ENCODE measurements at regions not wholly inside any gene's neighbourhood (a gene's known extent, or its start where the extent isn't known, plus 50 kb on each side); places are given as distances from the start of the nearest gene placed in this dataset.

GRCh38 chr4:137347371-137347770 is 184.9 kb downstream of the PCDH18 start:
- H3K4me3 ChIP-seq (replicated peaks in 1 of 4; ENCODE audit: control extremely low read depth in 1 of 4, insufficient read depth in 1 of 4, low read depth in 3 of 4, low read length in 4 of 4): no peak overlapping the region
- H3K79me2 ChIP-seq (ENCODE audit: control insufficient read depth, insufficient read depth, low read length): no peaks in the 10 kb centered on the region
- no peaks in the 10 kb centered on the region for H4K20me1 ChIP-seq (ENCODE audit: control insufficient read depth, extremely low read depth, insufficient read depth, low read length)
- no peak overlapping the region for H2AFZ ChIP-seq (ENCODE audit: low read length)
- TF ChIP-seq, protein P1, sequence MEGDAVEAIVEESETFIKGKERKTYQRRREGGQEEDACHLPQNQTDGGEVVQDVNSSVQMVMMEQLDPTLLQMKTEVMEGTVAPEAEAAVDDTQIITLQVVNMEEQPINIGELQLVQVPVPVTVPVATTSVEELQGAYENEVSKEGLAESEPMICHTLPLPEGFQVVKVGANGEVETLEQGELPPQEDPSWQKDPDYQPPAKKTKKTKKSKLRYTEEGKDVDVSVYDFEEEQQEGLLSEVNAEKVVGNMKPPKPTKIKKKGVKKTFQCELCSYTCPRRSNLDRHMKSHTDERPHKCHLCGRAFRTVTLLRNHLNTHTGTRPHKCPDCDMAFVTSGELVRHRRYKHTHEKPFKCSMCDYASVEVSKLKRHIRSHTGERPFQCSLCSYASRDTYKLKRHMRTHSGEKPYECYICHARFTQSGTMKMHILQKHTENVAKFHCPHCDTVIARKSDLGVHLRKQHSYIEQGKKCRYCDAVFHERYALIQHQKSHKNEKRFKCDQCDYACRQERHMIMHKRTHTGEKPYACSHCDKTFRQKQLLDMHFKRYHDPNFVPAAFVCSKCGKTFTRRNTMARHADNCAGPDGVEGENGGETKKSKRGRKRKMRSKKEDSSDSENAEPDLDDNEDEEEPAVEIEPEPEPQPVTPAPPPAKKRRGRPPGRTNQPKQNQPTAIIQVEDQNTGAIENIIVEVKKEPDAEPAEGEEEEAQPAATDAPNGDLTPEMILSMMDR (conservative IDR thresholded peaks at IDR 0.05 in 1 of 2, IDR thresholded peaks at IDR 0.05 in 1 of 2; ENCODE audit: low read depth in 1 of 2, low read length in 2 of 2): no peak
- no peak for TF ChIP-seq EZH2 (IDR thresholded peaks at IDR 0.05; ENCODE audit: low read length, missing control alignments)
- H3K27ac ChIP-seq (ENCODE audit: insufficient read depth, low read length): no peak overlapping the region
- no peak for DNase-seq (ENCODE audit: low read depth in 2 of 2)
- H3K27me3 ChIP-seq (ENCODE audit: control insufficient read depth, insufficient read depth, low read length): no peaks in the 10 kb centered on the region
- H3K9me3 ChIP-seq (ENCODE audit: control insufficient read depth, insufficient read depth, low read depth, low read length): no peaks in the 10 kb centered on the region
- no peaks in the 10 kb centered on the region for H3K36me3 ChIP-seq (ENCODE audit: control insufficient read depth, insufficient read depth, low read length)
- H3K4me2 ChIP-seq (ENCODE audit: extremely low read depth, insufficient read depth, low read length): no peak overlapping the region
- H3K9ac ChIP-seq (ENCODE audit: insufficient read depth, low read length): no peak overlapping the region
- no peaks in the 10 kb centered on the region for H3K4me1 ChIP-seq (ENCODE audit: control insufficient read depth, extremely low read depth, insufficient read depth, low read length)

- TF ChIP-seq, protein P1 (conservative IDR thresholded peaks at IDR 0.05 in 1 of 2, IDR thresholded peaks at IDR 0.05 in 1 of 2; ENCODE audit: low read depth in 1 of 2, low read length in 2 of 2): no peak
- TF ChIP-seq EZH2 (IDR thresholded peaks at IDR 0.05; ENCODE audit: low read length, missing control alignments): no peak
- DNase-seq (ENCODE audit: low read depth in 2 of 2): no peak
Observed at GRCh38 chr4:137345597-137345996, 186.7 kb downstream of the PCDH18 start.

GRCh38 chr4:137343221-137343620 is 189.1 kb downstream of the PCDH18 start:
- no peak overlapping the region for H3K4me2 ChIP-seq (ENCODE audit: extremely low read depth, insufficient read depth, low read length)
- H3K9me3 ChIP-seq (ENCODE audit: control insufficient read depth, insufficient read depth, low read depth, low read length): no peaks in the 10 kb centered on the region
- H3K4me3 ChIP-seq (replicated peaks in 1 of 4; ENCODE audit: control extremely low read depth in 1 of 4, insufficient read depth in 1 of 4, low read depth in 3 of 4, low read length in 4 of 4): no peak overlapping the region
- no peak overlapping the region for H3K27ac ChIP-seq (ENCODE audit: insufficient read depth, low read length)
- TF ChIP-seq, protein P1 (conservative IDR thresholded peaks at IDR 0.05 in 1 of 2, IDR thresholded peaks at IDR 0.05 in 1 of 2; ENCODE audit: low read depth in 1 of 2, low read length in 2 of 2): no peak
- no peak for TF ChIP-seq EZH2 (IDR thresholded peaks at IDR 0.05; ENCODE audit: low read length, missing control alignments)
- no peak overlapping the region for H2AFZ ChIP-seq (ENCODE audit: low read length)
- no peaks in the 10 kb centered on the region for H3K36me3 ChIP-seq (ENCODE audit: control insufficient read depth, insufficient read depth, low read length)
- H4K20me1 ChIP-seq (ENCODE audit: control insufficient read depth, extremely low read depth, insufficient read depth, low read length): no peaks in the 10 kb centered on the region
- H3K4me1 ChIP-seq (ENCODE audit: control insufficient read depth, extremely low read depth, insufficient read depth, low read length): no peaks in the 10 kb centered on the region
- H3K9ac ChIP-seq (ENCODE audit: insufficient read depth, low read length): no peak overlapping the region
- no peaks in the 10 kb centered on the region for H3K27me3 ChIP-seq (ENCODE audit: control insufficient read depth, insufficient read depth, low read length)
- DNase-seq (ENCODE audit: low read depth in 2 of 2): peak in 1 of 2 donors; percentile 71
- H3K79me2 ChIP-seq (ENCODE audit: control insufficient read depth, insufficient read depth, low read length): no peaks in the 10 kb centered on the region

More at GRCh38 chr4:137345597-137345996, 186.7 kb downstream of the PCDH18 start:
- H3K27ac ChIP-seq (ENCODE audit: insufficient read depth, low read length): no peak overlapping the region
- peak overlapping the region; percentile 18 for H2AFZ ChIP-seq (ENCODE audit: low read length)
- H3K4me3 ChIP-seq (replicated peaks in 1 of 4; ENCODE audit: control extremely low read depth in 1 of 4, insufficient read depth in 1 of 4, low read depth in 3 of 4, low read length in 4 of 4): no peak overlapping the region
- H3K4me1 ChIP-seq (ENCODE audit: control insufficient read depth, extremely low read depth, insufficient read depth, low read length): no peaks in the 10 kb centered on the region
- no peaks in the 10 kb centered on the region for H3K79me2 ChIP-seq (ENCODE audit: control insufficient read depth, insufficient read depth, low read length)
- no peak overlapping the region for H3K4me2 ChIP-seq (ENCODE audit: extremely low read depth, insufficient read depth, low read length)
- no peaks in the 10 kb centered on the region for H4K20me1 ChIP-seq (ENCODE audit: control insufficient read depth, extremely low read depth, insufficient read depth, low read length)
- H3K9me3 ChIP-seq (ENCODE audit: control insufficient read depth, insufficient read depth, low read depth, low read length): no peaks in the 10 kb centered on the region
- H3K27me3 ChIP-seq (ENCODE audit: control insufficient read depth, insufficient read depth, low read length): no peaks in the 10 kb centered on the region
- H3K9ac ChIP-seq (ENCODE audit: insufficient read depth, low read length): no peak overlapping the region
- no peaks in the 10 kb centered on the region for H3K36me3 ChIP-seq (ENCODE audit: control insufficient read depth, insufficient read depth, low read length)

All from fibroblast of lung (primary cell).